ENCODE measurements at regions not wholly inside any gene's neighbourhood (a gene's known extent, or its start where the extent isn't known, plus 50 kb on each side); places are given as distances from the start of the nearest gene placed in this dataset.

GRCh38 chr2:21999522-21999921, 875.8 kb downstream of the TDRD15 start:
- no peaks in the 10 kb centered on the region for H3K9me3 ChIP-seq (ENCODE audit: control insufficient read depth, low read length)
- no peak overlapping the region for H3K4me3 ChIP-seq (ENCODE audit: low read length)
- no peaks in the 10 kb centered on the region for H3K27me3 ChIP-seq (replicated peaks; ENCODE audit: control insufficient read depth, insufficient read depth, low read length)
- no peak overlapping the region for H3K9ac ChIP-seq (ENCODE audit: low read length)
- peaks cover 4% of the 10 kb centered on the region for H3K4me1 ChIP-seq (ENCODE audit: control insufficient read depth, insufficient read depth, low read length)
- no peak for DNase-seq (ENCODE audit: low read depth)
- H3K36me3 ChIP-seq (ENCODE audit: control insufficient read depth, insufficient read depth, low read length, severe bottlenecking): no peaks in the 10 kb centered on the region

GRCh38 chr2:22002066-22002465, 878.3 kb downstream of the TDRD15 start:
- no peaks in the 10 kb centered on the region for H3K36me3 ChIP-seq (ENCODE audit: control insufficient read depth, insufficient read depth, low read length, severe bottlenecking)
- H3K27me3 ChIP-seq (replicated peaks; ENCODE audit: control insufficient read depth, insufficient read depth, low read length): no peaks in the 10 kb centered on the region
- no peaks in the 10 kb centered on the region for H3K9me3 ChIP-seq (ENCODE audit: control insufficient read depth, low read length)

DNA sequence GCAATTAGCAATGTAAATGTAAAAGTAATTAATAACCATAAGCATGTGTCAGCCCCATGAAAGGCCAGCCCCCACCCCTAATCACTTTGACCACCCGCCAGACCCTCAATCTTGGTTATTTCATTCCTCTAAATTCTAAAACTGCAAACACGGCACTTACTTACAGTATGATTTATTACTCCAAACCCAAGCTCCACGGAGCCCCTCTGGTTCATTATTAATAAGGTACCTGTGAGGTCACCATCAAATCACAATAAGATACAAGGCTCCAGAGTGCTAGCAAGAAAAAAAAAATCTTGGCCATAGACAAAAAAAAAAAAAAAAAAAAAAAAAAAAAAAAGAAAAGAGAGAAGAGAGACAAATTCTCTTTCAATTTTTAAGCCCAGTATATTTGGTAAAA, 879.5 kb downstream of the TDRD15 start:
- no peak overlapping the region for H3K4me3 ChIP-seq (ENCODE audit: low read length)
- no peaks in the 10 kb centered on the region for H3K27me3 ChIP-seq (replicated peaks; ENCODE audit: control insufficient read depth, insufficient read depth, low read length)
- H3K36me3 ChIP-seq (ENCODE audit: control insufficient read depth, insufficient read depth, low read length, severe bottlenecking): no peaks in the 10 kb centered on the region
- no peak for DNase-seq (ENCODE audit: low read depth)
- no peaks in the 10 kb centered on the region for H3K4me1 ChIP-seq (ENCODE audit: control insufficient read depth, insufficient read depth, low read length)
- H3K9me3 ChIP-seq (ENCODE audit: control insufficient read depth, low read length): no peaks in the 10 kb centered on the region
- H3K9ac ChIP-seq (ENCODE audit: low read length): no peak overlapping the region

More at GRCh38 chr2:22002066-22002465, 878.3 kb downstream of the TDRD15 start:
- no peak for DNase-seq (ENCODE audit: low read depth)
- Histone ChIP-seq H3K4me3 (ENCODE audit: low read length) (no peak overlapping the region), H3K4me1 (ENCODE audit: control insufficient read depth, insufficient read depth, low read length) (no peaks in the 10 kb centered on the region), H3K9ac (ENCODE audit: low read length) (no peak overlapping the region)

DNA sequence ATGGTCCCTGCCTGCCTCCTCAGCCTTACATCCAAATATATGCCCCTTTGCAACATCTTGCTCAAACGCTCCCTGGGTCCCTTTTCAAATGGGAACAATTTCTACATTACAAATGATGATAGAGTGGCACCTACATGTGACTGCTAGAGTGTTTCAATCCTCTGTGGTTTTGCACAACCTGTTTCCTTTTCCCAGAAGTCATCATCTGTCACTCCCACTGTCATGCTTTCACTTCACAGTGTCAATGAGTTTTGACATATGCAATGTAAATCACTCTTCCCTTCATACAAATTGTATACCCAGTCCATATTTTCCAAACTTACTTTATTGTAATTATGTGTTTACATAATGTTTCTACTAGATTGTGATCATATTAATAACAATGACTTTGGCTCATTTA, 887.3 kb downstream of the TDRD15 start:
- H3K9ac ChIP-seq (ENCODE audit: low read length): no peak overlapping the region
- H3K4me3 ChIP-seq (ENCODE audit: low read length): no peak overlapping the region
- H3K36me3 ChIP-seq (ENCODE audit: control insufficient read depth, insufficient read depth, low read length, severe bottlenecking): no peaks in the 10 kb centered on the region
- no peaks in the 10 kb centered on the region for H3K9me3 ChIP-seq (ENCODE audit: control insufficient read depth, low read length)
- no peak for DNase-seq (ENCODE audit: low read depth)
- H3K4me1 ChIP-seq (ENCODE audit: control insufficient read depth, insufficient read depth, low read length): no peaks in the 10 kb centered on the region
- H3K27me3 ChIP-seq (replicated peaks; ENCODE audit: control insufficient read depth, insufficient read depth, low read length): no peaks in the 10 kb centered on the region

GRCh38 chr2:22020091-22020742, 896.4 kb downstream of the TDRD15 start:
- Histone ChIP-seq H3K27me3 (replicated peaks; ENCODE audit: control insufficient read depth, insufficient read depth, low read length) (no peaks in the 10 kb centered on the region), H3K9me3 (ENCODE audit: control insufficient read depth, low read length) (no peaks in the 10 kb centered on the region), H3K4me1 (ENCODE audit: control insufficient read depth, insufficient read depth, low read length) (no peaks in the 10 kb centered on the region), H3K4me3 (ENCODE audit: low read length) (no peak overlapping the region), H3K36me3 (ENCODE audit: control insufficient read depth, insufficient read depth, low read length, severe bottlenecking) (no peaks in the 10 kb centered on the region), H3K9ac (ENCODE audit: low read length) (no peak overlapping the region)
- DNase-seq (ENCODE audit: low read depth): no peak

DNA sequence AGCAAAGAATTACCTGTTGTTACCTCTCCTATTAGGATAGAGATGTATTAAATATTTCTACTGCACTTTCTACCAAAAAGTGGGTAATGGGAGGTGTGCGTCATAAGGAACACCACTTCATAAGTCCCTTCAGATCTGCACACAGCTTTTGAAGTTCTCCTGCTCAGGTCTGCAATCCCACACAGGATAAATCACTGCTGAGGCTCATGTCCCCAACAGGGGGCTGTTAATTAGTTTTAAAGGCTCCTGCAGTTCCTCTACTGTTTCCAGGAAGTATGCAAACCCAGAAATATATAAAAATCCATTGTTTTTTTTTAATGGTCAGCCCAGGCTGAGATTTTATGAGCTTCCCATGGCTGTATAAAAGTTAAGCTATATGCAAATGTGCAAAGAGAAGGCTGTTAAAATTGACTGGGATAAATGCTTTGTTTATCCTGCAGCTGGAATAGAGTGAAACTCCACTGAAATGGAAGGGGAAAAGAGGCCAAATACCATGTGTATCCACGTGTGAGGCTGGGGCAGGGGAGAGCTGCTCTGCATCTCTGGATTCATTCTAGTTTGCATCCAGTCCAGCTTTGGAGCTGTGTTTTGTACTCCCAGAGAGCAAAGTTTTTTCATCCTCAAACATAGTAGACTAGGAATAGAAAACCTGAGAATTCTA, 903.7 kb downstream of the TDRD15 start:
- H3K9me3 ChIP-seq (ENCODE audit: control insufficient read depth, low read length): no peaks in the 10 kb centered on the region
- no peaks in the 10 kb centered on the region for H3K36me3 ChIP-seq (ENCODE audit: control insufficient read depth, insufficient read depth, low read length, severe bottlenecking)
- H3K4me3 ChIP-seq (ENCODE audit: low read length): no peak overlapping the region
- H3K9ac ChIP-seq (ENCODE audit: low read length): no peak overlapping the region
- H3K4me1 ChIP-seq (ENCODE audit: control insufficient read depth, insufficient read depth, low read length): no peaks in the 10 kb centered on the region
- no peak for DNase-seq (ENCODE audit: low read depth)
- no peaks in the 10 kb centered on the region for H3K27me3 ChIP-seq (replicated peaks; ENCODE audit: control insufficient read depth, insufficient read depth, low read length)

DNA sequence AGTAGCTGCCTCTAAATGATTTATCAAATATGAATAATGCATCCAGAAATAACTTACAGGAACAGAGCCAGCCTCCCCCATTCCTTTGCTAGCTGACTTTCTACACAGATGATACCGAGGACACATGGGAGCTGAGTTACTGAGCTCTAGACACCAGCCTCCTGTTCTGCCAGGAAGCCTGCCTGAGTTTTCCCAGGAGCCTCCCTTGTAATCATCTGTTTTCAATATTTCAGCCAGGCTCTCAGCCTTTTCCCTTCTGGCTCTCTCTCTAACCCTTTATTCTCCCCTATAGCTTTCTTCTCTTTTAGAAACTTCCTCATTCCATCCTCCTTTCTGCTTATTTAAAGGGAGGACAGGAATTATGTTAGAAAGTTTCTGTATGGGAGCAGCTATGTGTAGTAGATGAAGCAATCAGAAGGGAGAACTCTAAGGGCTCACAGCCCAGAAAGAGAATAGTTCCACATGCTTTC, 911.6 kb downstream of the TDRD15 start:
- DNase-seq (ENCODE audit: low read depth): no peak
- H3K4me1 ChIP-seq (ENCODE audit: control insufficient read depth, insufficient read depth, low read length): peaks cover 5% of the 10 kb centered on the region
- no peaks in the 10 kb centered on the region for H3K27me3 ChIP-seq (replicated peaks; ENCODE audit: control insufficient read depth, insufficient read depth, low read length)
- no peaks in the 10 kb centered on the region for H3K9me3 ChIP-seq (ENCODE audit: control insufficient read depth, low read length)
- H3K9ac ChIP-seq (ENCODE audit: low read length): no peak overlapping the region
- no peak overlapping the region for H3K4me3 ChIP-seq (ENCODE audit: low read length)
- no peaks in the 10 kb centered on the region for H3K36me3 ChIP-seq (ENCODE audit: control insufficient read depth, insufficient read depth, low read length, severe bottlenecking)

- Histone ChIP-seq H3K4me1 (ENCODE audit: control insufficient read depth, insufficient read depth, low read length) (peaks cover 5% of the 10 kb centered on the region), H3K9ac (ENCODE audit: low read length) (no peak overlapping the region), H3K27me3 (replicated peaks; ENCODE audit: control insufficient read depth, insufficient read depth, low read length) (no peaks in the 10 kb centered on the region), H3K36me3 (ENCODE audit: control insufficient read depth, insufficient read depth, low read length, severe bottlenecking) (no peaks in the 10 kb centered on the region), H3K4me3 (ENCODE audit: low read length) (peak overlapping the region; percentile 20), H3K9me3 (ENCODE audit: control insufficient read depth, low read length) (no peaks in the 10 kb centered on the region)
- DNase-seq (ENCODE audit: low read depth): no peak
These were observed 913.5 kb downstream of the TDRD15 start for GRCh38 chr2:22037274-22037673.

DNA sequence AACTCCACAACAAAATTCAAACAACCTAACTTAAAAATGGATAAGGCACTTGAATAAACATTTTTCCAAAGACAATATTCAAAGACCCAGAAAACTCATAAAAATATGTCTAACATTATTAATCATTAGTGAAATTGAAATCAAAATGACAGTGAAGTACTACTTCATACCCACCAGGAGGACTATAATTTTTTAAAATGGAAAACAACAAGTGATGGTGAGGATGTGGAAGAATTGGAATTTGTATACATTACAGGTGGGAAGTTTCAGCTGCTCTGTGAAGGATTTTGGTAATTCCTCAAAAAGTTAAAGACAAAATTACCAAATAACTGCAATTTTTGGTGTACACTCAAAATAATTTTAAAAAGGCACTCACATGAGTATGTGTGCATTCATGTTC, 920.0 kb downstream of the TDRD15 start:
- Histone ChIP-seq H3K9me3 (ENCODE audit: control insufficient read depth, low read length) (no peaks in the 10 kb centered on the region), H3K27me3 (replicated peaks; ENCODE audit: control insufficient read depth, insufficient read depth, low read length) (no peaks in the 10 kb centered on the region)
- DNase-seq (ENCODE audit: low read depth): no peak

GRCh38 chr2:22055784-22056620, 932.2 kb downstream of the TDRD15 start:
- DNase-seq (ENCODE audit: low read depth): no peak
- Histone ChIP-seq H3K9ac (ENCODE audit: low read length) (no peak overlapping the region), H3K4me1 (ENCODE audit: control insufficient read depth, insufficient read depth, low read length) (no peaks in the 10 kb centered on the region), H3K9me3 (ENCODE audit: control insufficient read depth, low read length) (no peaks in the 10 kb centered on the region), H3K36me3 (ENCODE audit: control insufficient read depth, insufficient read depth, low read length, severe bottlenecking) (no peaks in the 10 kb centered on the region), H3K27me3 (replicated peaks; ENCODE audit: control insufficient read depth, insufficient read depth, low read length) (no peaks in the 10 kb centered on the region), H3K4me3 (ENCODE audit: low read length) (no peak overlapping the region)

More for the DNA sequence above, 920.0 kb downstream of the TDRD15 start:
- no peaks in the 10 kb centered on the region for H3K36me3 ChIP-seq (ENCODE audit: control insufficient read depth, insufficient read depth, low read length, severe bottlenecking)
- H3K4me3 ChIP-seq (ENCODE audit: low read length): no peak overlapping the region
- H3K4me1 ChIP-seq (ENCODE audit: control insufficient read depth, insufficient read depth, low read length): no peaks in the 10 kb centered on the region
- no peak overlapping the region for H3K9ac ChIP-seq (ENCODE audit: low read length)

GRCh38 chr2:22056621-22057132, 932.9 kb downstream of the TDRD15 start:
- H3K4me3 ChIP-seq (ENCODE audit: low read length): no peak overlapping the region
- H3K9me3 ChIP-seq (ENCODE audit: control insufficient read depth, low read length): no peaks in the 10 kb centered on the region
- no peaks in the 10 kb centered on the region for H3K36me3 ChIP-seq (ENCODE audit: control insufficient read depth, insufficient read depth, low read length, severe bottlenecking)
- H3K27me3 ChIP-seq (replicated peaks; ENCODE audit: control insufficient read depth, insufficient read depth, low read length): no peaks in the 10 kb centered on the region
- H3K4me1 ChIP-seq (ENCODE audit: control insufficient read depth, insufficient read depth, low read length): no peaks in the 10 kb centered on the region
- no peak for DNase-seq (ENCODE audit: low read depth)
- H3K9ac ChIP-seq (ENCODE audit: low read length): no peak overlapping the region
